HG03097 (cell line): ENCODE measurements at regions not wholly inside any gene's neighbourhood (a gene's known extent, or its start where the extent isn't known, plus 50 kb on each side); places are given as distances from the start of the nearest gene placed in this dataset.
A peak's percentile ranks its signal among the peaks of the same experiment; 100 is the strongest.

Source experiments
- ATAC-seq: cut with Tn5 transposase; IDR thresholded peaks from one replicate; pipeline ENCODE4 v1.9.1; 2021; ENCODE audit not compliant: unreplicated experiment, low FRiP score

GRCh38 chr15:47944637-47945288 is 176.0 kb upstream of the SLC24A5 start:
- ATAC-seq, result no peak

- ATAC-seq, result no peak
These were observed 174.7 kb upstream of the SLC24A5 start for GRCh38 chr15:47945872-47946650.

GRCh38 chr15:47949815-47950214 is 171.0 kb upstream of the SLC24A5 start:
- ATAC-seq, result no peak

DNA sequence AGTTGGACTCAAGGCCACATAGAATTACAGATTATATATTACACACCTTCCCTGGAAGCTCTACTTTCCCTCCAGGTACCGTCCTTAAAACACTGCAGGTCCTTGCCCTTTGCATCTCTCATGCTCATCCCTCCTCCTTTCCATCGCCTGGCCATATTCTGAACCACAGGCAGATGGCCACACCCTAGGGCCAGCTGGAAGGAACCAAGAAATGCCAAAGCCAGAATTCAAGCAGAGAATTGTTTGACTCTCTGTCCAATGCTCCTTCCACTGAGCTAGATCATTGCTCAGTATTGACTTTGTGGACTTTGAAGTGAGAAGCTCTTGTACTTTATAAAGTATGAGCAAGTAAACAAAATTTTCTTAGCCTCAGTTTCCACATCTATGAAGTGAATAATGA is 170.3 kb upstream of the SLC24A5 start:
- ATAC-seq, result no peak

- no peak for ATAC-seq
These were observed 169.0 kb upstream of the SLC24A5 start for GRCh38 chr15:47951781-47952180.

DNA sequence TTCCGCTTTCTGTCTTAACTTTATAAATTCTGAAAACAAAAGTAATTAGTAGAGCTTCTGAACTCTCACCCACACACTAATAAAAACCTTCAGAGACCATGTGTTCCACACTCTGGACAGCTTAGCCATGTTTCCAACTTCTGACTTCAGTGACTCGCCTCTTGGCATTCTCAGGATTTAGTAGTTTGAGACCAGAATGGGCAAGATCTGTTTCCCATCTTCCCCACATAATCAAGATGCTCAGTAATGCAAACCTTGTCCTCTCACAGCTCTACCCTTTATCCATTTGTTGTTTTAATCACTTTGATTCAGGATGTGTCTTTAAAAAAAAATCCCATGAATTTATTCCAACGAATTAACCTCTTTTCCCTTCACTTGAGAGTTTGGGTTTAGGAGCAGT is 166.6 kb upstream of the SLC24A5 start:
- ATAC-seq, result no peak

DNA sequence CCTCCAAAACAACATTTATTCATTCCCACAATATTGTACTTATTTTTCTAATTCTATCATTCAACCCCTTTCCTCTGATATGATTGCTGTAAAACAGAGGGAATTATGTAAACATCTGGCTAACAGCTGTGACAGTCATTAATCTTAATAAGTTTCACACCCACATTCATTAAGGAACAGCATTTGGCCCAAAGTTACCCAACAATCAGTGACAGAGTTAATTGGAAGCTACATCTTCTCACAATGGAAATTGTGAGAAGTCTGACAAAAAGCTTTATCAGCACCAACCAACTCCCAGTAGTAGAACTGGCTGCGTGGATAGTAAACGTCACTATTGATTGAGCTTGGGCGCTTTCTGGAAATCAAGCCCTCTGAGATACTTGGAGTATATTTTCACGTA is 165.8 kb upstream of the SLC24A5 start:
- no peak for ATAC-seq

- ATAC-seq, result no peak
These were observed 161.0 kb upstream of the SLC24A5 start for GRCh38 chr15:47959617-47960413.

DNA sequence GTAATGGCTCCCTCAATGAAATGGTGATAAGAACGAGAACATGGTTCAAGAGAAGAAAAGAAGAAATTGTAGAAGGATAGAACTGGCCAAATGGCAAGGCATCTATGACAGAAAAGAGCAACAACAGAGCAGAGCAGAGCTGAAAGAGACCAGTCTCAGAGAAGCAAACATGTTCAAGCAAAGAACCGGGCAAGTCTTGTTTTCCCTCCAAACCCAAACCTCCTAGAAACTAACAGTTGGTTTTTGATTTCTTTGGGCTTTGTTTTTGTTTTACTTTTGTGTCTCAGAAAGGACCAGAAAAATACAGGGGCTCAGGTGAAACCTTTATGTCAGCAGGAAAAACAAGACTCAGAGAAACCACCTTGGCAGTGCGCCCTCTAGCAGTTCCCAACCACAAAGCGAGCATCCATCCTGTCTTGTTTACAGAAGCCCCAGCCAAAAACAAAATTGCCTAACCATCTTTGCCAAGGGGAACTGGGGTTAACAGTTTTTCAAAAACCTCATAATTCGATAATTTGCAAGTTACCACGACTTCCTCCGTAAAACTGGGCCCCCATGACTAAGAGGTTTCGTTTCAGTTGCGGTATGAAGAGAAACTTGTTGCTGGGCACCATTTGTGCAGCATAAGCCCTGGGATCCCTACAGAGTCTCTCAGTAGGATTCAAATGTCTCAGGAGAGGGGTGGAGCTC is 159.2 kb upstream of the SLC24A5 start:
- ATAC-seq, result peak; percentile 87

- no peak for ATAC-seq
These were observed 157.5 kb upstream of the SLC24A5 start for GRCh38 chr15:47963265-47963664.

- ATAC-seq, result no peak
These were observed 156.6 kb upstream of the SLC24A5 start for GRCh38 chr15:47964229-47964628.

GRCh38 chr15:47965297-47965696 is 155.5 kb upstream of the SLC24A5 start:
- no peak for ATAC-seq

DNA sequence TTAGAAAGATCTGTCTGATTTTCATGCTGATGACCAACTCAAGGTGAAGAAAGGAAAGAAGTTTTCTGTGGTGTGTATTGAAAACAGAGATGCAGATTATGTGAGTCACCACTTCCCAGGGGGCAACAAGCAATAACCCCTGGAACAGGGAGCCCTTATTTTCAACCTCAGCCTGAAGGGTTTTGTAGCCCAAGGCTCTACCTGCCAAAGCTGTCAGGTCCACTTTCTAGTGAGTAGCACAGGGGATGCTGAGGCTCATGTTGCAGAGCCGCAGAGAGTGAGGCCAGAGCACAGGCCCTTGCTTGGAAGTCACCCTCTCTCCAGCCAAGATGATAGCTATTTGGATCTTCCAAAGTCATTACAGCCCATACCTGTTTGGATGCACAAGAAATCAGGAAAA is 152.2 kb upstream of the SLC24A5 start:
- ATAC-seq, result no peak

DNA sequence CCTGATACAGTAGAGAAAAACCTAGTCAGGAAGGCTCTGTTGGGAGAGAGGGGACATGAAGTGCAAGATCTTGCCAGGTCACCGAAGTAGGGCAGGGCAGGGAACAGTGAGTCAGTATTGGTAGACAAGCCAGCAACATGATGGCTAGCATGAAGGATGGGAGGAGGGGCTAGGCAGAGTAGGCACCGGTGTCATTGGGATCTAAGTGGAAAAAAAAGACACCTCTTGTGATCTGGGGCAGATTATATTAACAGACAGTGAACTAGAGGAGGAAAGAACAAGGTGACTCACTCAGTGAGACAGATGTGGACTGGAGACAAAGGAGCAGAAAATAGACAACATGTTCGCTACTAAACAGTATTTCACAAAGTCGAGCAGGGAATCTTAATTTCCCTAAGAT is 149.2 kb upstream of the SLC24A5 start:
- no peak for ATAC-seq

GRCh38 chr15:47972738-47973137 is 148.1 kb upstream of the SLC24A5 start:
- ATAC-seq, result no peak

GRCh38 chr15:47974724-47975123 is 146.1 kb upstream of the SLC24A5 start:
- ATAC-seq, result no peak

- ATAC-seq, result no peak
These were observed 145.4 kb upstream of the SLC24A5 start for GRCh38 chr15:47975427-47975826.

DNA sequence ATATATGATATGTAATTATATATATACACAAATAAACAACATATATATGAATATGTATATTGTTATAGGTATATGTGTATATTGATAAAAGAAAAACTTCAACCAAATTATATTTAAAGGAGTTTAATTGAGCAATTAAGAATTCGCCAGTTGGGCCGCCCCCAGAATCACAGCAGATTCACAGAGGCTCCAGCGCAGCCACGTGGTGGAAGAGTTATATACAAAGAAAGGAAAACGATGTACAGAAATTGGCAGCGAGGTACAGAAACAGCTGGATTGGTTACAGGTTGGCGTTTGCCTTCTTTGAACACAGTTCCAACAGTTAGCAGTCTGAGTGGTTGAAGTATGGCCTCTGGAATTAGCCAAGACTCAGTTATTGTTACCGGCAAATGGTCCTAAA is 137.3 kb upstream of the SLC24A5 start:
- ATAC-seq, result no peak

GRCh38 chr15:47985568-47985967 is 135.2 kb upstream of the SLC24A5 start:
- ATAC-seq, result no peak

DNA sequence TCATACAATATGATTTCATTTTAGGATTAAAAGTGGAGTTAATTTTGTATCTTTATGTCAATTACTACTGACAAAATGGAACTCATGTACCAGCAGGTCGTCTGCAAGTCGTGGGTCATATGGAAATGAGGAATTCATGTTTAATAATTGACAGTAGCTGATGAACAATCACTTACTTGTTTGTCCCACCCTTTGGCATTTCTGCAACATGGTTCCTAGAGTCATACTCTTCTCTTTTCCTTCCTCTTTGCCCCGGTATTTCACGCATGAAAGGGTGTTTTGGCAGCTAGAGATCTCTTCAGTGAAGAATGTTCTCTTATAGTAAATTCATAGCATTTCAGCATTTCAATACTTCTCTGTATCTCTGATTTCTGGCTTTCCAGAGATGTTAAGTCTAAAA is 133.3 kb upstream of the SLC24A5 start:
- ATAC-seq, result no peak
